ENCODE measurements at regions not wholly inside any gene's neighbourhood (a gene's known extent, or its start where the extent isn't known, plus 50 kb on each side); places are given as distances from the start of the nearest gene placed in this dataset.

DNA sequence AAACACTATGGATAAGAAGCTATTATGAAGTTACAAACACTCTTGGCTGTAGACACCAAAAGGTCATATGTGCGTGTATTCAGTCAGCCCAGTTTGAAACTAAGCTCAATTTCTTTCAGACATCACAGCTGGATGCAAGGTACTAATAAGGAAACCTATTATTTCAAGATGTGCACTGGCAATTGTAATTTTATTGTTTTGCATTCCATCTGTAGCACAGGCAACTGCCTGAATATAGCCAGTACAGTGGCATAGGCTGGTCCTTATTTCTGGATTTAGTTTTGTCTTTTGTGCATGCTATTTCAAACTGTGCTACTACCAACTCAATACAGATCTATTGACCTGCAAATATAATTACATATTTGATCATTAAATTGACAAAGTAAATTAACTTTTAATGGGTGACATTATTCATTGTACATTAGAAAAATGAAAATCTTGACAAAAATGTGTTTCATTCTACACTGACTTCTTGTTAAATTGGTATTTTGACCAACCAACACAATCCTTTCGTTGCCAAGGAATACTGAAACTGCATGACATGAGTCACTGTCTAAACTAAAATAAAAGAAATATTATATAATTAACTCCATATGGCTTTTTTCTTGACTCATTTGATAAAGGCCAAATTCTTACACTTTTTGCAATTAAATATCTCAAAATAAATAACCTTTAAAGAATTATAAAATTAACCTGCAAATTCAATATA lies 594.3 kb upstream of the ADGRL3 start:
- no peak for TF ChIP-seq POLR2A (IDR thresholded peaks at IDR 0.05)
- TF ChIP-seq, protein P1, sequence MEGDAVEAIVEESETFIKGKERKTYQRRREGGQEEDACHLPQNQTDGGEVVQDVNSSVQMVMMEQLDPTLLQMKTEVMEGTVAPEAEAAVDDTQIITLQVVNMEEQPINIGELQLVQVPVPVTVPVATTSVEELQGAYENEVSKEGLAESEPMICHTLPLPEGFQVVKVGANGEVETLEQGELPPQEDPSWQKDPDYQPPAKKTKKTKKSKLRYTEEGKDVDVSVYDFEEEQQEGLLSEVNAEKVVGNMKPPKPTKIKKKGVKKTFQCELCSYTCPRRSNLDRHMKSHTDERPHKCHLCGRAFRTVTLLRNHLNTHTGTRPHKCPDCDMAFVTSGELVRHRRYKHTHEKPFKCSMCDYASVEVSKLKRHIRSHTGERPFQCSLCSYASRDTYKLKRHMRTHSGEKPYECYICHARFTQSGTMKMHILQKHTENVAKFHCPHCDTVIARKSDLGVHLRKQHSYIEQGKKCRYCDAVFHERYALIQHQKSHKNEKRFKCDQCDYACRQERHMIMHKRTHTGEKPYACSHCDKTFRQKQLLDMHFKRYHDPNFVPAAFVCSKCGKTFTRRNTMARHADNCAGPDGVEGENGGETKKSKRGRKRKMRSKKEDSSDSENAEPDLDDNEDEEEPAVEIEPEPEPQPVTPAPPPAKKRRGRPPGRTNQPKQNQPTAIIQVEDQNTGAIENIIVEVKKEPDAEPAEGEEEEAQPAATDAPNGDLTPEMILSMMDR (IDR thresholded peaks at IDR 0.05): no peak
